Chondrocyte (in vitro differentiated cells): ENCODE measurements at regions not wholly inside any gene's neighbourhood (a gene's known extent, or its start where the extent isn't known, plus 50 kb on each side); places are given as distances from the start of the nearest gene placed in this dataset.

Experiments
- DNase-seq: peaks from one replicate; pipeline ENCODE4 v3.0.0; 2021; ENCODE audit warnings: mixed read lengths, low spot score
- H3K27ac Mint-ChIP-seq: one replicate; pipeline ENCODE4 v1.8.0; 2021; ENCODE audit warnings: mild to moderate bottlenecking, moderate library complexity, mixed read lengths; ENCODE audit not compliant: unreplicated experiment
- H3K27me3 Mint-ChIP-seq: 2 replicates; pipeline ENCODE4 v1.8.0; 2021; ENCODE audit warnings: low read depth, mixed read lengths
- H3K36me3 Mint-ChIP-seq: 2 replicates; pipeline ENCODE4 v1.8.0; 2021; ENCODE audit warnings: low read depth, mixed read lengths
- H3K4me1 Mint-ChIP-seq: 2 replicates; pipeline ENCODE4 v1.8.0; 2021; ENCODE audit warnings: low read depth, mild to moderate bottlenecking, mixed read lengths
- H3K4me3 Mint-ChIP-seq: one replicate; pipeline ENCODE4 v1.8.0; 2021; ENCODE audit warnings: mild to moderate bottlenecking, moderate library complexity, mixed read lengths; ENCODE audit not compliant: unreplicated experiment
- H3K9me3 Mint-ChIP-seq: 2 replicates; pipeline ENCODE4 v1.8.0; 2021; ENCODE audit warnings: low read depth, mixed read lengths
- TF ChIP-seq, protein P1 (sequence below): fragments of 200-600 bp; sonication (generic); IDR thresholded peaks from 2 replicates; pipeline ENCODE4 v1.5.0; 2021; ENCODE audit warnings: antibody characterized with exemption, mild to moderate bottlenecking, moderate library complexity

DNA sequence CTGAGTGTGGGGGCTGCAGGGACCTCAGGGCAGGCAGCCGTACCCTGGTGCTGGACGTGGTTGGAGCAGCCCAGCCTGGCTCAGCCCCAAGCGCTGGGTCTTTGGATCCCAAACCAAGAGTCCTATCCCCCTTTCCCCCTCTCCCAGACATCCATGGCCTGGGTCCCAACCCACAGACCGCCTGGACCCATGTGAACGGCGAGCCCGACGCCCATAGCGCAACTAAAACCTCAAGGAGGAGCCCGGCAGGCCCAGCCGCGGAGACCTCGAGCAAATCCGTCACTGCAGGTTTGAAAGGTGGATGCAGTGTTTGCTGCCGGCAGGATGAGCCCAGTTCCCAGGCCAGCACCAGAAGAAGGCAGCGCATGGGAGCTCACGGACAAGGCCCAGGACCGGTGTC, 337.0 kb downstream of the BRD1 start:
- TF ChIP-seq, protein P1, sequence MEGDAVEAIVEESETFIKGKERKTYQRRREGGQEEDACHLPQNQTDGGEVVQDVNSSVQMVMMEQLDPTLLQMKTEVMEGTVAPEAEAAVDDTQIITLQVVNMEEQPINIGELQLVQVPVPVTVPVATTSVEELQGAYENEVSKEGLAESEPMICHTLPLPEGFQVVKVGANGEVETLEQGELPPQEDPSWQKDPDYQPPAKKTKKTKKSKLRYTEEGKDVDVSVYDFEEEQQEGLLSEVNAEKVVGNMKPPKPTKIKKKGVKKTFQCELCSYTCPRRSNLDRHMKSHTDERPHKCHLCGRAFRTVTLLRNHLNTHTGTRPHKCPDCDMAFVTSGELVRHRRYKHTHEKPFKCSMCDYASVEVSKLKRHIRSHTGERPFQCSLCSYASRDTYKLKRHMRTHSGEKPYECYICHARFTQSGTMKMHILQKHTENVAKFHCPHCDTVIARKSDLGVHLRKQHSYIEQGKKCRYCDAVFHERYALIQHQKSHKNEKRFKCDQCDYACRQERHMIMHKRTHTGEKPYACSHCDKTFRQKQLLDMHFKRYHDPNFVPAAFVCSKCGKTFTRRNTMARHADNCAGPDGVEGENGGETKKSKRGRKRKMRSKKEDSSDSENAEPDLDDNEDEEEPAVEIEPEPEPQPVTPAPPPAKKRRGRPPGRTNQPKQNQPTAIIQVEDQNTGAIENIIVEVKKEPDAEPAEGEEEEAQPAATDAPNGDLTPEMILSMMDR, result no peak
- H3K27me3 Mint-ChIP-seq, result peaks cover 5% of the 10 kb centered on the region
- no peak overlapping the region for H3K4me3 Mint-ChIP-seq
- H3K36me3 Mint-ChIP-seq, result no peaks in the 10 kb centered on the region
- no peak for DNase-seq
- no peaks in the 10 kb centered on the region for H3K9me3 Mint-ChIP-seq
- no peak overlapping the region for H3K27ac Mint-ChIP-seq
- H3K4me1 Mint-ChIP-seq, result no peaks in the 10 kb centered on the region

DNA sequence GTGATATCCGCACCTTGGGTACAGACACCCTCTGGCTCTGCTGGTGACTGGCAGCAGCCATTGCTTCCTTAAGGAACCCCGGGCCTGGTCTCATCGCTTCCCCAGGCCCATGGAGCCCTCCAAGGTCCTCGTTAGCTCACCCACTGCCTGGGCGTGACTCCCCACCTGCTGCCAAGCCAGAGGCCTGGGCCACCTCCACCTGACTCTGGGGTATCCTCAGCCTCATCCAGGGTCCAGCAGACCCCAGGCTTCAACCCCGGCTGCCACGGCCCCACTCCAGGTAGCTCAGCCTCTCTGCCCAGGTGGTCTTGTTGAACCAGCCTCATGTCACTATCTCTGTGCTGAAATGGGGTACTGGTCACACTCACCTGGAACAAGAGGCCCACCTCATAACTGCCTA, 337.9 kb downstream of the BRD1 start:
- H3K9me3 Mint-ChIP-seq, result no peaks in the 10 kb centered on the region
- peaks cover 7% of the 10 kb centered on the region for H3K27me3 Mint-ChIP-seq
- no peak overlapping the region for H3K4me3 Mint-ChIP-seq
- TF ChIP-seq, protein P1, result no peak
- peak; percentile 79 for DNase-seq
- H3K27ac Mint-ChIP-seq, result no peak overlapping the region
- H3K36me3 Mint-ChIP-seq, result no peaks in the 10 kb centered on the region
- H3K4me1 Mint-ChIP-seq, result no peaks in the 10 kb centered on the region

DNA sequence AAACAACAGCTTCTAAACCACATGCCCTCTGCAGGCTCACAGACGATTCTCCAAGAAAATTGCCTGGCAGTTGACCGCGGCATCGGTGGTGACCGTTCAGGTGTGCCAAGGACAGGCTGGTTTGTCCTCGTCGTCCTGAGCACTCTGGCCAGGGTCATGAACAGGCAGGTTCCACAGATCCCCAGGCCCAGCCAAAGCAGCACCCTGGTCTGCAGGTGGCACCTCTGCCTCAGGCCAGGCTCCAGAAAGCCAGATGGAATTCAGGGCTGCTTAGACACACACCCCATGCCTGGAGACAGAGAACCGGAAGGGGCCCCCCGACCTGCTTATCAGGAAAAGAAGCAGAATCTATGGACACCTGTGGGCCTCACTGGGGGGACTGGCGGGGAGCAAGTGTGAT, 338.7 kb downstream of the BRD1 start:
- Mint-ChIP-seq H3K4me3 (no peak overlapping the region), H3K4me1 (no peaks in the 10 kb centered on the region), H3K27me3 (peaks cover 9% of the 10 kb centered on the region), H3K9me3 (no peaks in the 10 kb centered on the region), H3K27ac (no peak overlapping the region), H3K36me3 (no peaks in the 10 kb centered on the region)
- TF ChIP-seq, protein P1, result no peak
- DNase-seq, result no peak

DNA sequence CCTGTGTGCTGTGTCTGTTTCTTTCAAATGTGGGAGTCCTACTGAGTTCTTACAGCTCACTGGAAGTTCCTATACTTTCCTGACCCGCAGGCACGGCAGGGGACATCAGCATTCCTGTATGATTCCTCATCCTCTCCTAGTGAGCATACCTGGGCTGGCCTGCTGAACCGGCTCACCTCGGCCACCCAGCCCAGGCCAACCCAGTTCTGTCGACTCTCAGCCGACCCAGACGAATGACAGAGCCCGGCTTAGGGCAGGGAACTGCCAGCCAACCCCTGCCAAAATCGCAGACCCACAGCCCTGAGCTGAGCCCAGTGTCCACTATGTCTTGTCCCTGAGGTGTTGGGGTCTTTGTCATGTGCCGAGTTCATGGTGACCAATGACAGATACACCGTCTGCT, 339.7 kb downstream of the BRD1 start:
- H3K36me3 Mint-ChIP-seq, result no peaks in the 10 kb centered on the region
- TF ChIP-seq, protein P1, result no peak
- DNase-seq, result no peak
- H3K27me3 Mint-ChIP-seq, result peaks cover 14% of the 10 kb centered on the region
- H3K27ac Mint-ChIP-seq, result no peak overlapping the region
- H3K4me1 Mint-ChIP-seq, result no peaks in the 10 kb centered on the region
- no peak overlapping the region for H3K4me3 Mint-ChIP-seq
- H3K9me3 Mint-ChIP-seq, result no peaks in the 10 kb centered on the region

DNA sequence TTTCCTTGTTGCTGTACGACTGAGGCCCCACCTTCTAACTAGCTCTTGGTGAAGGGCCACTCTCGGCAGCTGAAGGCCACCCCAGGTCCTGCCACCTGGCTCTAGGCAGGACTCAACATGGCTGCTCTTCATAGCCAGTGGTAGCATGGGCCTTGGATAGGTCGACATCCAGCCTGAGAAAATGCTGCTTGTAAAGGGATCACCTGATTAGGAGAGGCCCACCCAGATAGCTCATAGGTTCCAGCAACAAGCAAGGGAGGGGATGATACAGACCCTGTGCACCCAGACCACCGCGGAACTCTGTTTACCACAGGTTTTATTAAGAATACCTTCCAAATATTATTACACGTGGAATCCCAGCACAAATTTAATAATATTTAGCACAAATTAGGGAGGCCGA, 341.4 kb downstream of the BRD1 start:
- no peaks in the 10 kb centered on the region for H3K36me3 Mint-ChIP-seq
- DNase-seq, result no peak
- TF ChIP-seq, protein P1, result no peak
- H3K9me3 Mint-ChIP-seq, result no peaks in the 10 kb centered on the region
- H3K4me1 Mint-ChIP-seq, result peaks cover 8% of the 10 kb centered on the region
- no peak overlapping the region for H3K27ac Mint-ChIP-seq
- H3K4me3 Mint-ChIP-seq, result no peak overlapping the region
- peaks cover 30% of the 10 kb centered on the region for H3K27me3 Mint-ChIP-seq
